SK-N-SH (cell line): ENCODE measurements at regions not wholly inside any gene's neighbourhood (a gene's known extent, or its start where the extent isn't known, plus 50 kb on each side); places are given as distances from the start of the nearest gene placed in this dataset.

Experiments
- EZH2phosphoT487 ChIP-seq: fragments of 200-600 bp; sonication (generic); IDR thresholded peaks from 2 replicates; pipeline ENCODE4 v1.6.1; 2017; ENCODE audit warnings: low read depth, mixed run types, mild to moderate bottlenecking, antibody characterized with exemption, moderate library complexity, borderline replicate concordance
- POLR2AphosphoS5 ChIP-seq: IDR thresholded peaks from 2 replicates; pipeline ENCODE4 v1.6.1; 2012; ENCODE audit warnings: low read depth, low read length
- TF ChIP-seq, protein P1 (sequence below): IDR thresholded peaks from 2 replicates; pipeline ENCODE4 v1.6.1; 2012; ENCODE audit warnings: mild to moderate bottlenecking, low read depth, low read length, moderate library complexity

DNA sequence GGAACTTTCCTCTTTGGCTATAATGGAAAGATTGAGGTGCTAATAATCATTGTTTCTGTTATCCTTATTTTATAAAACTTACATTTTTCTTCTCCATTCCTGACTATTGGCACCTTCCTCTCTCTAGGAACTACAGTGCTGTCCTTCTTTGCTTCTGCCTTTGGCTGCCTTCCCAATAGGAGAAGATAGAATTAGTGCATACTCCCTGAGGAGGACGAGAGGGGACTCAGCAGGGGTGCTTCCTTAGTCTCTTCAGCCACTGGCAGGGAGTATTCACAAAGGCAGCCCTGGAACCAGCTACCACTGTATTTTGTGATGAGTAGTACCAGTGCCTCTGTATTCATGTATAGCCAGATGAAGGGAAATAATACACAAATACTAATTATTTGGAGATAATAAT is 208.5 kb downstream of the FOXG1 start:
- TF ChIP-seq EZH2phosphoT487, result no peak
- TF ChIP-seq POLR2AphosphoS5, result no peak
- TF ChIP-seq, protein P1, sequence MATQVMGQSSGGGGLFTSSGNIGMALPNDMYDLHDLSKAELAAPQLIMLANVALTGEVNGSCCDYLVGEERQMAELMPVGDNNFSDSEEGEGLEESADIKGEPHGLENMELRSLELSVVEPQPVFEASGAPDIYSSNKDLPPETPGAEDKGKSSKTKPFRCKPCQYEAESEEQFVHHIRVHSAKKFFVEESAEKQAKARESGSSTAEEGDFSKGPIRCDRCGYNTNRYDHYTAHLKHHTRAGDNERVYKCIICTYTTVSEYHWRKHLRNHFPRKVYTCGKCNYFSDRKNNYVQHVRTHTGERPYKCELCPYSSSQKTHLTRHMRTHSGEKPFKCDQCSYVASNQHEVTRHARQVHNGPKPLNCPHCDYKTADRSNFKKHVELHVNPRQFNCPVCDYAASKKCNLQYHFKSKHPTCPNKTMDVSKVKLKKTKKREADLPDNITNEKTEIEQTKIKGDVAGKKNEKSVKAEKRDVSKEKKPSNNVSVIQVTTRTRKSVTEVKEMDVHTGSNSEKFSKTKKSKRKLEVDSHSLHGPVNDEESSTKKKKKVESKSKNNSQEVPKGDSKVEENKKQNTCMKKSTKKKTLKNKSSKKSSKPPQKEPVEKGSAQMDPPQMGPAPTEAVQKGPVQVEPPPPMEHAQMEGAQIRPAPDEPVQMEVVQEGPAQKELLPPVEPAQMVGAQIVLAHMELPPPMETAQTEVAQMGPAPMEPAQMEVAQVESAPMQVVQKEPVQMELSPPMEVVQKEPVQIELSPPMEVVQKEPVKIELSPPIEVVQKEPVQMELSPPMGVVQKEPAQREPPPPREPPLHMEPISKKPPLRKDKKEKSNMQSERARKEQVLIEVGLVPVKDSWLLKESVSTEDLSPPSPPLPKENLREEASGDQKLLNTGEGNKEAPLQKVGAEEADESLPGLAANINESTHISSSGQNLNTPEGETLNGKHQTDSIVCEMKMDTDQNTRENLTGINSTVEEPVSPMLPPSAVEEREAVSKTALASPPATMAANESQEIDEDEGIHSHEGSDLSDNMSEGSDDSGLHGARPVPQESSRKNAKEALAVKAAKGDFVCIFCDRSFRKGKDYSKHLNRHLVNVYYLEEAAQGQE, result no peak
